ENCODE measurements at regions not wholly inside any gene's neighbourhood (a gene's known extent, or its start where the extent isn't known, plus 50 kb on each side); places are given as distances from the start of the nearest gene placed in this dataset.

DNA sequence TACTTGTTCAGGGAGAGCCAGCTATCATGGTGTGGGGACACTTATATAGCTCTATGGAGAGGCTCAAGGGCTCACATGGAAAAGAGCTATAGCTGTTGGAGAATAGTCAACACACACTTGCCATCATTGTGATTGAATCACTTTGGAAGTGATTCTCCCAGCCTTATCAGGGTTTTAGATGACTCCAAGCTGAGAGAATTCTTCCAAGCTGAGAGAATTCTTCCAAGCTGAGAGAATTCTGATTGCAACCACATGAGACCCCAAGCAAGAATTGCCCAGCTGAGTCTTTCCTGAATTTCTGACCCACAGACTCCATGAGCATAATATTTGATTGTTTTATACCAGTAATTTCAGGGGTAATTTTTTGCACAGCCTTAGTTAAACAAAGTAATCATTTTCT lies 1318.3 kb upstream of the RAG2 start:
- CTCF ChIA-PET = no interaction called here
- H3K9me3 ChIP-seq (ENCODE audit: control insufficient read depth, insufficient read depth, low read depth, low read length) = no peaks in the 10 kb centered on the region
- no TSS peak for BruUV-seq (replicated peaks)
- H3K4me3 ChIP-seq (ENCODE audit: low read depth in 2 of 2, low read length in 2 of 2) = no peak overlapping the region
- H3K27ac ChIP-seq (ENCODE audit: low read length) = no peak overlapping the region
- in situ Hi-C loops (cut with HindIII; ENCODE audit: low pct_unique_long_range_greater_than_20kb, low sequenced_read_pairs) (no loop called here), intact Hi-C loops (cut with micrococcal nuclease; ENCODE audit: unreplicated experiment) (no loop called here)
- TF ChIP-seq TCF7L2 (IDR thresholded peaks at IDR 0.05; ENCODE audit: low read depth, low read length) = no peak
- no peak for TF ChIP-seq POLR2AphosphoS5 (IDR thresholded peaks at IDR 0.05; ENCODE audit: low read depth, low read length)
- TF ChIP-seq SIN3A (IDR thresholded peaks at IDR 0.05; ENCODE audit: borderline replicate concordance, insufficient read depth, low read depth, low read length) = no peak
- no peaks in the 10 kb centered on the region for H3K36me3 ChIP-seq (ENCODE audit: control insufficient read depth, insufficient read depth, low read length)
- DNase-seq (ENCODE audit: low read depth, low spot score) (no peak), ATAC-seq (no peak)
- H3K27me3 ChIP-seq (ENCODE audit: control insufficient read depth, insufficient read depth, low read length) = no peaks in the 10 kb centered on the region
- POLR2A ChIA-PET = no interaction called here
- no peaks in the 10 kb centered on the region for H3K4me1 ChIP-seq (ENCODE audit: control insufficient read depth, insufficient read depth, low read length)

- POLR2A ChIA-PET = no interaction called here
- Histone ChIP-seq H3K9me3 (ENCODE audit: control insufficient read depth, insufficient read depth, low read depth, low read length) (no peaks in the 10 kb centered on the region), H3K27ac (ENCODE audit: low read length) (no peak overlapping the region), H3K27me3 (ENCODE audit: control insufficient read depth, insufficient read depth, low read length) (no peaks in the 10 kb centered on the region), H3K4me1 (ENCODE audit: control insufficient read depth, insufficient read depth, low read length) (no peaks in the 10 kb centered on the region), H3K4me3 (ENCODE audit: low read depth in 2 of 2, low read length in 2 of 2) (no peak overlapping the region), H3K36me3 (ENCODE audit: control insufficient read depth, insufficient read depth, low read length) (no peaks in the 10 kb centered on the region)
- no peak for TF ChIP-seq TCF7L2 (IDR thresholded peaks at IDR 0.05; ENCODE audit: low read depth, low read length)
- TF ChIP-seq SIN3A (IDR thresholded peaks at IDR 0.05; ENCODE audit: borderline replicate concordance, insufficient read depth, low read depth, low read length) = no peak
- no peak for TF ChIP-seq REST (IDR thresholded peaks at IDR 0.05; ENCODE audit: insufficient read depth in 1 of 2, low read depth in 2 of 2, low read length in 1 of 2)
- TF ChIP-seq POLR2AphosphoS5 (IDR thresholded peaks at IDR 0.05; ENCODE audit: low read depth, low read length) = no peak
- TF ChIP-seq, protein P1, sequence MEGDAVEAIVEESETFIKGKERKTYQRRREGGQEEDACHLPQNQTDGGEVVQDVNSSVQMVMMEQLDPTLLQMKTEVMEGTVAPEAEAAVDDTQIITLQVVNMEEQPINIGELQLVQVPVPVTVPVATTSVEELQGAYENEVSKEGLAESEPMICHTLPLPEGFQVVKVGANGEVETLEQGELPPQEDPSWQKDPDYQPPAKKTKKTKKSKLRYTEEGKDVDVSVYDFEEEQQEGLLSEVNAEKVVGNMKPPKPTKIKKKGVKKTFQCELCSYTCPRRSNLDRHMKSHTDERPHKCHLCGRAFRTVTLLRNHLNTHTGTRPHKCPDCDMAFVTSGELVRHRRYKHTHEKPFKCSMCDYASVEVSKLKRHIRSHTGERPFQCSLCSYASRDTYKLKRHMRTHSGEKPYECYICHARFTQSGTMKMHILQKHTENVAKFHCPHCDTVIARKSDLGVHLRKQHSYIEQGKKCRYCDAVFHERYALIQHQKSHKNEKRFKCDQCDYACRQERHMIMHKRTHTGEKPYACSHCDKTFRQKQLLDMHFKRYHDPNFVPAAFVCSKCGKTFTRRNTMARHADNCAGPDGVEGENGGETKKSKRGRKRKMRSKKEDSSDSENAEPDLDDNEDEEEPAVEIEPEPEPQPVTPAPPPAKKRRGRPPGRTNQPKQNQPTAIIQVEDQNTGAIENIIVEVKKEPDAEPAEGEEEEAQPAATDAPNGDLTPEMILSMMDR (IDR thresholded peaks at IDR 0.05) = no peak
- ATAC-seq = no peak
- no TSS peak for BruUV-seq (replicated peaks)
- no peak for DNase-seq (ENCODE audit: low read depth, low spot score)
- in situ Hi-C loops (cut with HindIII; ENCODE audit: low pct_unique_long_range_greater_than_20kb, low sequenced_read_pairs) = no loop called here
- CTCF ChIA-PET = no interaction called here
- intact Hi-C loops (cut with micrococcal nuclease; ENCODE audit: unreplicated experiment) = no loop called here
Observed at GRCh38 chr11:37914859-37915258, 1316.8 kb upstream of the RAG2 start.

DNA sequence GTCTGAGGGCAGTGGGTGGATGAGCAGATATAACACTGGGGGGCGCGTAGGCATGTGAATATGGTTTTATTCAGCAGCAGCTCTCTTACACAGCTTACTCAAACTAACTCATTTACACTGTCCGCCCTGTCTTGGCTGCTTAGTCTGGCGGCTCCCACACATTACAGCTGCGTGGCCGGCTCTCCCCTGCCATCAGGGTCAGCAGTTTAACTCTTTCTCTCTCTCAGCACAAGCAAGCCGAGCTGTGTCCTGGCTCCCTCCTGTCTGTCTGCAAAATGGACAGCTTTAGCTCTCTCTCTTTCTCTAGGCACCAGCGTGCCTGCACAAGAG lies 1310.1 kb upstream of the RAG2 start:
- no peaks in the 10 kb centered on the region for H3K27me3 ChIP-seq (ENCODE audit: control insufficient read depth, insufficient read depth, low read length)
- ChIA-PET CTCF (no interaction called here), POLR2A (no interaction called here)
- H3K27ac ChIP-seq (ENCODE audit: low read length) = no peak overlapping the region
- H3K4me3 ChIP-seq (ENCODE audit: low read depth in 2 of 2, low read length in 2 of 2) = no peak overlapping the region
- no peaks in the 10 kb centered on the region for H3K9me3 ChIP-seq (ENCODE audit: control insufficient read depth, insufficient read depth, low read depth, low read length)
- no peak for TF ChIP-seq TCF7L2 (IDR thresholded peaks at IDR 0.05; ENCODE audit: low read depth, low read length)
- no peak for TF ChIP-seq REST (IDR thresholded peaks at IDR 0.05; ENCODE audit: insufficient read depth in 1 of 2, low read depth in 2 of 2, low read length in 1 of 2)
- TF ChIP-seq SIN3A (IDR thresholded peaks at IDR 0.05; ENCODE audit: borderline replicate concordance, insufficient read depth, low read depth, low read length) = no peak
- TF ChIP-seq, protein P1 (IDR thresholded peaks at IDR 0.05) = no peak
- no peak for TF ChIP-seq POLR2AphosphoS5 (IDR thresholded peaks at IDR 0.05; ENCODE audit: low read depth, low read length)
- intact Hi-C loops (cut with micrococcal nuclease; ENCODE audit: unreplicated experiment) (no loop called here), in situ Hi-C loops (cut with HindIII; ENCODE audit: low pct_unique_long_range_greater_than_20kb, low sequenced_read_pairs) (no loop called here)
- ATAC-seq (no peak), DNase-seq (ENCODE audit: low read depth, low spot score) (no peak)
- H3K36me3 ChIP-seq (ENCODE audit: control insufficient read depth, insufficient read depth, low read length) = no peaks in the 10 kb centered on the region
- no peaks in the 10 kb centered on the region for H3K4me1 ChIP-seq (ENCODE audit: control insufficient read depth, insufficient read depth, low read length)
- BruUV-seq (replicated peaks) = no TSS peak

All from Panc1 (cell line).